ENCODE measurements at regions not wholly inside any gene's neighbourhood (a gene's known extent, or its start where the extent isn't known, plus 50 kb on each side); places are given as distances from the start of the nearest gene placed in this dataset.

- H3K36me3 ChIP-seq (ENCODE audit: control insufficient read depth in 2 of 2, extremely low read depth in 1 of 2, insufficient read depth in 2 of 2, low read length in 2 of 2) = peaks cover 0 to 2% of the 10 kb centered on the region in 2 experiments
- H3K4me1 ChIP-seq (ENCODE audit: control insufficient read depth, extremely low read depth, insufficient read depth, low read length) = peaks cover 9% of the 10 kb centered on the region
- H3K27ac ChIP-seq (ENCODE audit: insufficient read depth, low read depth, low read length) = no peak overlapping the region
- POLR2A ChIA-PET = no interaction called here
- no peak overlapping the region for H3K4me3 ChIP-seq (replicated peaks in 1 of 3; ENCODE audit: insufficient read depth in 1 of 3, low read depth in 1 of 3, low read length in 3 of 3)
- no peaks in the 10 kb centered on the region for H4K20me1 ChIP-seq (replicated peaks; ENCODE audit: control insufficient read depth, extremely low read depth, insufficient read depth, low read length)
- no peaks in the 10 kb centered on the region for H3K27me3 ChIP-seq (ENCODE audit: control insufficient read depth in 2 of 2, insufficient read depth in 2 of 2, low read length in 2 of 2)
- TF ChIP-seq GATA2 (IDR thresholded peaks at IDR 0.05; ENCODE audit: insufficient read depth, insufficient read length, low read depth, low read length) = no peak
- no peak for TF ChIP-seq POLR2A (IDR thresholded peaks at IDR 0.05; ENCODE audit: low read depth, low read length)
- no peak for TF ChIP-seq JUN (IDR thresholded peaks at IDR 0.05; ENCODE audit: borderline replicate concordance, insufficient read depth, insufficient read length, low read depth)
- no peak for TF ChIP-seq CTCF (IDR thresholded peaks at IDR 0.05; ENCODE audit: extremely low read depth in 1 of 2, insufficient read depth in 1 of 2, low read depth in 1 of 2, low read length in 2 of 2)
- no peak for TF ChIP-seq POLR2AphosphoS5 (IDR thresholded peaks at IDR 0.05; ENCODE audit: insufficient read depth, low read depth, low read length)
- TF ChIP-seq FOS (IDR thresholded peaks at IDR 0.05; ENCODE audit: borderline replicate concordance, insufficient read depth, low read length) = no peak
- TF ChIP-seq MYC (IDR thresholded peaks at IDR 0.05; ENCODE audit: low read depth, low read length) = no peak
- TF ChIP-seq MAX (IDR thresholded peaks at IDR 0.05; ENCODE audit: insufficient read depth, insufficient read length) = no peak
- no peak for TF ChIP-seq EZH2 (IDR thresholded peaks at IDR 0.05; ENCODE audit: borderline replicate concordance, low read depth, low read length, severe bottlenecking)
- intact Hi-C loops (cut with micrococcal nuclease) = no loop called here
- H3K9ac ChIP-seq (replicated peaks; ENCODE audit: extremely low read depth, insufficient read depth, low read length) = no peak overlapping the region
- no TSS peak for BruUV-seq (replicated peaks)
- CTCF ChIA-PET = no interaction called here
- FAIRE-seq = no peak
- dilution Hi-C loops (cut with MboI; ENCODE audit: extremely low pct_ligation_motif_present, low sequenced_read_pairs) = no loop called here
- no peaks in the 10 kb centered on the region for H3K79me2 ChIP-seq (ENCODE audit: control insufficient read depth, insufficient read depth, low read length)
- no peaks in the 10 kb centered on the region for H3K9me3 ChIP-seq (replicated peaks; ENCODE audit: control insufficient read depth, insufficient read depth, low read length)
- H3K9me1 ChIP-seq (replicated peaks; ENCODE audit: control insufficient read depth, extremely low read depth, insufficient read depth, low read length) = no peaks in the 10 kb centered on the region
- no peak for DNase-seq (ENCODE audit: low read depth, low spot score)
- no peak overlapping the region for H3K4me2 ChIP-seq (ENCODE audit: insufficient read depth, low read length)
- H2AFZ ChIP-seq (ENCODE audit: low read depth, low read length) = no peak overlapping the region
Observed at GRCh38 chr9:129504404-129504803, 116.5 kb downstream of the C9orf50 start.

Data from endothelial cell of umbilical vein (primary cell).